SK-N-SH treated with all-trans-retinoic acid at 6 μM for 48 hours (cell line): ENCODE measurements at regions not wholly inside any gene's neighbourhood (a gene's known extent, or its start where the extent isn't known, plus 50 kb on each side); places are given as distances from the start of the nearest gene placed in this dataset.

Experiments used
- ATAC-seq: fragments of 200-7000 bp; cut with Tn5 transposase; 3 replicates; pipeline ENCODE4 v1.9.1; 2020; ENCODE audit warnings: mild to moderate bottlenecking, moderate library complexity
- ARNTL ChIP-seq: fragments of 450-650 bp; formaldehyde crosslinking; IDR thresholded peaks from 2 replicates; pipeline ENCODE4 v1.5.0; 2020; ENCODE audit warnings: low read depth, mild to moderate bottlenecking, moderate library complexity, borderline replicate concordance
- CREB5 ChIP-seq: fragments of 250-450 bp; sonication (Bioruptor Pico); IDR thresholded peaks from 2 replicates; pipeline ENCODE4 v1.5.1; 2020; ENCODE audit warnings: low read depth, mild to moderate bottlenecking, moderate library complexity
- CSDC2 ChIP-seq: fragments of 250-450 bp; sonication (Bioruptor Pico); IDR thresholded peaks from 2 replicates; pipeline ENCODE4 v1.5.0; 2020; ENCODE audit warnings: mild to moderate bottlenecking, moderate library complexity
- CSRNP3 ChIP-seq: fragments of 250-450 bp; sonication (Bioruptor Pico); IDR thresholded peaks from 2 replicates; pipeline ENCODE4 v1.5.1; 2021; ENCODE audit warnings: mild to moderate bottlenecking, moderate library complexity
- ESRRG ChIP-seq: fragments of 250-450 bp; sonication (Bioruptor Pico); IDR thresholded peaks from 2 replicates; pipeline ENCODE4 v1.6.1; 2021; ENCODE audit warnings: mild to moderate bottlenecking
- GLIS3 ChIP-seq: fragments of 250-450 bp; sonication (Bioruptor Pico); IDR thresholded peaks from 2 replicates; pipeline ENCODE4 v1.5.0; 2020; ENCODE audit warnings: mild to moderate bottlenecking, moderate library complexity
- ISL1 ChIP-seq: fragments of 250-450 bp; sonication (Bioruptor Pico); IDR thresholded peaks from 2 replicates; pipeline ENCODE4 v2.1.2; 2022; ENCODE audit warnings: mild to moderate bottlenecking, moderate library complexity
- OSR1 ChIP-seq: fragments of 250-450 bp; sonication (Bioruptor Pico); IDR thresholded peaks from 2 replicates; pipeline ENCODE4 v1.8.0; 2022; ENCODE audit warnings: moderate library complexity, mild to moderate bottlenecking, inconsistent platforms
- PATZ1 ChIP-seq: fragments of 250-450 bp; sonication (Bioruptor Pico); IDR thresholded peaks from 2 replicates; pipeline ENCODE4 v1.8.0; 2020; ENCODE audit warnings: mild to moderate bottlenecking, moderate library complexity, borderline replicate concordance
- POU6F1 ChIP-seq: fragments of 250-450 bp; sonication (Bioruptor Pico); IDR thresholded peaks from 2 replicates; pipeline ENCODE4 v1.8.0; 2021; ENCODE audit warnings: low read depth, mild to moderate bottlenecking, moderate library complexity, borderline replicate concordance
- PPARA ChIP-seq: fragments of 250-450 bp; sonication (Bioruptor Pico); IDR thresholded peaks from 2 replicates; pipeline ENCODE4 v1.5.0; 2020; ENCODE audit warnings: mild to moderate bottlenecking, borderline replicate concordance
- SNAI2 ChIP-seq: fragments of 250-450 bp; sonication (Bioruptor Pico); IDR thresholded peaks from 2 replicates; pipeline ENCODE4 v1.5.0; 2020; ENCODE audit warnings: mild to moderate bottlenecking, moderate library complexity
- TCF4 ChIP-seq: fragments of 250-450 bp; sonication (Bioruptor Pico); IDR thresholded peaks from 2 replicates; pipeline ENCODE4 v1.8.0; 2021; ENCODE audit warnings: mild to moderate bottlenecking, moderate library complexity, borderline replicate concordance
- TOX ChIP-seq: fragments of 250-450 bp; sonication (Bioruptor Pico); IDR thresholded peaks from 2 replicates; pipeline ENCODE4 v1.8.0; 2021; ENCODE audit warnings: mild to moderate bottlenecking, moderate library complexity, borderline replicate concordance
- TSHZ2 ChIP-seq: fragments of 250-450 bp; sonication (Bioruptor Pico); IDR thresholded peaks from 2 replicates; pipeline ENCODE4 v1.5.0; 2020; ENCODE audit warnings: mild to moderate bottlenecking, moderate library complexity
- ZC3H10 ChIP-seq: fragments of 250-450 bp; sonication (Bioruptor Pico); IDR thresholded peaks from 2 replicates; pipeline ENCODE4 v1.5.1; 2021; ENCODE audit warnings: mild to moderate bottlenecking, moderate library complexity
- ZFP3 ChIP-seq: fragments of 250-450 bp; sonication (Bioruptor Pico); IDR thresholded peaks from 2 replicates; pipeline ENCODE4 v1.5.0; 2020; ENCODE audit warnings: mild to moderate bottlenecking, moderate library complexity
- ZFP30 ChIP-seq: fragments of 450-650 bp; formaldehyde crosslinking; IDR thresholded peaks from 2 replicates; pipeline ENCODE4 v1.5.0; 2022; ENCODE audit warnings: mild to moderate bottlenecking, moderate library complexity
- ZNF565 ChIP-seq: fragments of 450-650 bp; formaldehyde crosslinking; conservative IDR thresholded peaks from 2 replicates; pipeline ENCODE4 v1.5.0; 2020; ENCODE audit warnings: low read depth, mild to moderate bottlenecking, moderate library complexity
- ZNF70 ChIP-seq: fragments of 450-650 bp; formaldehyde crosslinking; IDR thresholded peaks from 2 replicates; pipeline ENCODE4 v1.5.0; 2020; ENCODE audit warnings: mild to moderate bottlenecking, moderate library complexity
- ZNF8 ChIP-seq: fragments of 450-650 bp; formaldehyde crosslinking; IDR thresholded peaks from 2 replicates; pipeline ENCODE4 v1.5.0; 2020; ENCODE audit warnings: mild to moderate bottlenecking, moderate library complexity

- TF ChIP-seq PPARA (CRISPR knock-in tag) (no peak), CSRNP3 (CRISPR knock-in tag) (no peak), ZNF70 (CRISPR knock-in tag) (no peak), ARNTL (no peak), POU6F1 (CRISPR knock-in tag) (no peak), PATZ1 (CRISPR knock-in tag) (no peak), CREB5 (CRISPR knock-in tag) (no peak), CSDC2 (CRISPR knock-in tag) (no peak), ESRRG (CRISPR knock-in tag) (no peak), TSHZ2 (no peak), ISL1 (CRISPR knock-in tag) (no peak), ZFP30 (CRISPR knock-in tag) (no peak), GLIS3 (no peak), ZFP3 (CRISPR knock-in tag) (no peak), OSR1 (CRISPR knock-in tag) (no peak), ZNF8 (CRISPR knock-in tag) (no peak), ZNF565 (no peak), TCF4 (CRISPR knock-in tag) (no peak)
- no peak for ATAC-seq
Observed at GRCh38 chr10:33087152-33087551, 129.1 kb upstream of the ITGB1 start.

- TF ChIP-seq TCF4 (CRISPR knock-in tag): no peak
- no peak for TF ChIP-seq PATZ1 (CRISPR knock-in tag)
- no peak for TF ChIP-seq ESRRG (CRISPR knock-in tag)
- no peak for TF ChIP-seq ARNTL
- TF ChIP-seq ZNF8 (CRISPR knock-in tag): no peak
- no peak for TF ChIP-seq SNAI2 (CRISPR knock-in tag)
- no peak for TF ChIP-seq ZFP3 (CRISPR knock-in tag)
- no peak for TF ChIP-seq ZC3H10 (CRISPR knock-in tag)
- no peak for TF ChIP-seq POU6F1 (CRISPR knock-in tag)
- TF ChIP-seq TSHZ2: no peak
- no peak for TF ChIP-seq TOX (CRISPR knock-in tag)
- ATAC-seq: no peak
Observed at GRCh38 chr10:33086100-33086499, 128.1 kb upstream of the ITGB1 start.
